ENCODE measurements at regions not wholly inside any gene's neighbourhood (a gene's known extent, or its start where the extent isn't known, plus 50 kb on each side); places are given as distances from the start of the nearest gene placed in this dataset.

GRCh38 chr1:221230605-221231004 is 351.4 kb downstream of the HLX start:
- no peak overlapping the region for H3K4me3 ChIP-seq (ENCODE audit: low read depth, low read length)
- no peak overlapping the region for H3K4me3 Mint-ChIP-seq (ENCODE audit: unreplicated experiment)
- DNase-seq: no peak
- CTCF ChIA-PET: no interaction called here
- H3K4me1 Mint-ChIP-seq (ENCODE audit: low read depth, unreplicated experiment): no peaks in the 10 kb centered on the region
- BruUV-seq (replicated peaks): no TSS peak
- H3K36me3 ChIP-seq (ENCODE audit: control insufficient read depth, insufficient read depth, low read length): no peaks in the 10 kb centered on the region
- no peaks in the 10 kb centered on the region for H3K36me3 Mint-ChIP-seq (ENCODE audit: insufficient read depth, unreplicated experiment)
- intact Hi-C loops (cut with micrococcal nuclease; ENCODE audit: unreplicated experiment): no loop called here
- no peaks in the 10 kb centered on the region for H3K9me3 Mint-ChIP-seq (ENCODE audit: unreplicated experiment)
- no peak for TF ChIP-seq CTCF (IDR thresholded peaks at IDR 0.05; ENCODE audit: insufficient read depth in 1 of 2, low read depth in 1 of 2, low read length in 1 of 2, severe bottlenecking in 1 of 2, unreplicated experiment in 1 of 2)
- H3K9me3 ChIP-seq: no peaks in the 10 kb centered on the region
- H3K27ac Mint-ChIP-seq (ENCODE audit: unreplicated experiment): no peak overlapping the region
- no peaks in the 10 kb centered on the region for H3K4me1 ChIP-seq
- no peaks in the 10 kb centered on the region for H3K27me3 ChIP-seq (replicated peaks; ENCODE audit: control insufficient read depth, insufficient read depth, low read length)
- no peaks in the 10 kb centered on the region for H3K27me3 Mint-ChIP-seq (ENCODE audit: insufficient read depth, unreplicated experiment)
- POLR2A ChIA-PET: no interaction called here

GRCh38 chr1:221234791-221235190 is 355.5 kb downstream of the HLX start:
- no peak for TF ChIP-seq CTCF (IDR thresholded peaks at IDR 0.05; ENCODE audit: insufficient read depth in 1 of 2, low read depth in 1 of 2, low read length in 1 of 2, severe bottlenecking in 1 of 2, unreplicated experiment in 1 of 2)
- intact Hi-C loops (cut with micrococcal nuclease; ENCODE audit: unreplicated experiment): no loop called here
- H3K9me3 Mint-ChIP-seq (ENCODE audit: unreplicated experiment): no peaks in the 10 kb centered on the region

GRCh38 chr1:221237587-221237986 is 358.3 kb downstream of the HLX start:
- no peaks in the 10 kb centered on the region for H3K36me3 ChIP-seq (ENCODE audit: control insufficient read depth, insufficient read depth, low read length)
- no peak overlapping the region for H3K4me3 Mint-ChIP-seq (ENCODE audit: unreplicated experiment)
- H3K27me3 ChIP-seq (replicated peaks; ENCODE audit: control insufficient read depth, insufficient read depth, low read length): no peaks in the 10 kb centered on the region
- no peak overlapping the region for H3K27ac Mint-ChIP-seq (ENCODE audit: unreplicated experiment)
- ChIA-PET CTCF (no interaction called here), POLR2A (no interaction called here)
- intact Hi-C loops (cut with micrococcal nuclease; ENCODE audit: unreplicated experiment): no loop called here
- TF ChIP-seq CTCF (IDR thresholded peaks at IDR 0.05; ENCODE audit: insufficient read depth in 1 of 2, low read depth in 1 of 2, low read length in 1 of 2, severe bottlenecking in 1 of 2, unreplicated experiment in 1 of 2): no peak
- no peaks in the 10 kb centered on the region for H3K36me3 Mint-ChIP-seq (ENCODE audit: insufficient read depth, unreplicated experiment)
- no TSS peak for BruUV-seq (replicated peaks)
- H3K27me3 Mint-ChIP-seq (ENCODE audit: insufficient read depth, unreplicated experiment): no peaks in the 10 kb centered on the region
- no peaks in the 10 kb centered on the region for H3K4me1 ChIP-seq
- H3K9me3 Mint-ChIP-seq (ENCODE audit: unreplicated experiment): no peaks in the 10 kb centered on the region
- H3K9me3 ChIP-seq: no peaks in the 10 kb centered on the region
- H3K4me3 ChIP-seq (ENCODE audit: low read depth, low read length): no peak overlapping the region
- H3K4me1 Mint-ChIP-seq (ENCODE audit: low read depth, unreplicated experiment): no peaks in the 10 kb centered on the region
- DNase-seq: no peak

More at GRCh38 chr1:221234791-221235190, 355.5 kb downstream of the HLX start:
- H3K36me3 ChIP-seq (ENCODE audit: control insufficient read depth, insufficient read depth, low read length): no peaks in the 10 kb centered on the region
- DNase-seq: no peak
- ChIA-PET CTCF (no interaction called here), POLR2A (no interaction called here)
- no TSS peak for BruUV-seq (replicated peaks)
- Mint-ChIP-seq H3K27ac (ENCODE audit: unreplicated experiment) (no peak overlapping the region), H3K27me3 (ENCODE audit: insufficient read depth, unreplicated experiment) (no peaks in the 10 kb centered on the region), H3K4me1 (ENCODE audit: low read depth, unreplicated experiment) (no peaks in the 10 kb centered on the region), H3K36me3 (ENCODE audit: insufficient read depth, unreplicated experiment) (no peaks in the 10 kb centered on the region), H3K4me3 (ENCODE audit: unreplicated experiment) (no peak overlapping the region)
- no peak overlapping the region for H3K4me3 ChIP-seq (ENCODE audit: low read depth, low read length)
- no peaks in the 10 kb centered on the region for H3K4me1 ChIP-seq
- no peaks in the 10 kb centered on the region for H3K27me3 ChIP-seq (replicated peaks; ENCODE audit: control insufficient read depth, insufficient read depth, low read length)
- H3K9me3 ChIP-seq: no peaks in the 10 kb centered on the region

All from Caco-2 (cell line).